ENCODE measurements at regions not wholly inside any gene's neighbourhood (a gene's known extent, or its start where the extent isn't known, plus 50 kb on each side); places are given as distances from the start of the nearest gene placed in this dataset.

DNA sequence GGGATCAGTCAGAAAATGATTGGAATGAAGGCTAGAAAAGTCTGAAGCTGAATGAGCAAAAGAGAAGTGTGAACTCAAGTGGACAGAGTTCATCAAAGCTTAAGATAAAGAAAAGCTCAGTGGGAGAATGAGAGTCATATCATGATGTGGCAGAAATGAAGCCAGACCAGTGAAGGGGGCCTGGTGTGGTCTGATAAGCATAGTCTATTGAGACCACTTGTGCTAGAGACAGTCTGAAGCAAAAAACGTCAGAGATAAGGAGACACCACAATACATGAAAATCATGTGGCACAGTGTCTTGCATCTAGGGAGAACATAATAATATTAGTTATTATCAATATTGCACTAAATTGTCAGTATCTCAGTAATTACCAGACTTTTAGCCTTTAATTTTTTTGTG lies 601.5 kb downstream of the UTRN start:
- DNase-seq (ENCODE audit: low spot score in 2 of 2) (no peak), FAIRE-seq (no peak)

GRCh38 chr6:144888621-144889020 lies 603.5 kb downstream of the UTRN start:
- FAIRE-seq (no peak), DNase-seq (ENCODE audit: low spot score in 2 of 2) (no peak)

DNA sequence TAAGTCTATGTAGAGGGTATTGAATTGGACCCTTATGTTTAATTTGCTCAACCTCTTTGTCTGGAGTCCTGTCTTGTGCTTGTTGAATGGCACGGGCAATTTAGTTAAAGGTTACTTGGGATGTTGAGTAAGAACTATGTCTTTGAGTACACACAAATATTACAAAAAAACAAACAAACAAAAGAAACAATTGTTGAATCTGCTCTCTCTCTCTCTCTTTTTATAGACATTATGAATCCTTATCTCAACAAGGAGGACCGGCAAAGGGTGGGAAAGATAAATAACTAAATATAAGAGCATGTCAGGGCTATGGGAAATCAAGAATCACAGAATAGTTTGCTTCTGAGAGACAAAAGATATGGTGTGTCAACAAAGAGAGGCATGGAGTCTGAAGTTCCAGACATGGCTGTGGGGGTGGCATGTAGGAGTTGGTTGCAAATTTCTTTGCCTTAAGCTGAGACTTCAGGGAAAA lies 608.6 kb downstream of the UTRN start:
- DNase-seq (ENCODE audit: low spot score in 2 of 2) (no peak), FAIRE-seq (no peak)

DNA sequence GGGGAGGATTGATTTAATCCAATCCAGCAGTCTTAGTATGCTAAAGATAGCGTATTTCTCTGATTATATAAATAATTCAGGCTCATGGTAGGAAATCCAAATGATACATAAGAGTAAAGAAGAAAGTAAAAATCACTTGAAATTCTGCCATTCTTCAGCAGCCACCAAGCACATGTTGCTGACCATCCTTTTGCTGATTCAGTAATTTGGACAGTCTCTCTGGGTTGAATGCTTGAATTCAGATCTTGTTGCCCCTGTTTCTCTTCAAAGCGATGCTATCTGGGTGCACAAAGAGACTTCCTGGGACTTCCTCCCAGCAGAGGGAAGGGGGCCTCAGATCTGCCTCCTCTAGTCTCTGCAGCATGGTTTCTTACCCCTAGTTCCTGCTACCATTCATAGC lies 609.1 kb downstream of the UTRN start:
- no peak for FAIRE-seq
- DNase-seq (ENCODE audit: low spot score in 2 of 2): no peak

DNA sequence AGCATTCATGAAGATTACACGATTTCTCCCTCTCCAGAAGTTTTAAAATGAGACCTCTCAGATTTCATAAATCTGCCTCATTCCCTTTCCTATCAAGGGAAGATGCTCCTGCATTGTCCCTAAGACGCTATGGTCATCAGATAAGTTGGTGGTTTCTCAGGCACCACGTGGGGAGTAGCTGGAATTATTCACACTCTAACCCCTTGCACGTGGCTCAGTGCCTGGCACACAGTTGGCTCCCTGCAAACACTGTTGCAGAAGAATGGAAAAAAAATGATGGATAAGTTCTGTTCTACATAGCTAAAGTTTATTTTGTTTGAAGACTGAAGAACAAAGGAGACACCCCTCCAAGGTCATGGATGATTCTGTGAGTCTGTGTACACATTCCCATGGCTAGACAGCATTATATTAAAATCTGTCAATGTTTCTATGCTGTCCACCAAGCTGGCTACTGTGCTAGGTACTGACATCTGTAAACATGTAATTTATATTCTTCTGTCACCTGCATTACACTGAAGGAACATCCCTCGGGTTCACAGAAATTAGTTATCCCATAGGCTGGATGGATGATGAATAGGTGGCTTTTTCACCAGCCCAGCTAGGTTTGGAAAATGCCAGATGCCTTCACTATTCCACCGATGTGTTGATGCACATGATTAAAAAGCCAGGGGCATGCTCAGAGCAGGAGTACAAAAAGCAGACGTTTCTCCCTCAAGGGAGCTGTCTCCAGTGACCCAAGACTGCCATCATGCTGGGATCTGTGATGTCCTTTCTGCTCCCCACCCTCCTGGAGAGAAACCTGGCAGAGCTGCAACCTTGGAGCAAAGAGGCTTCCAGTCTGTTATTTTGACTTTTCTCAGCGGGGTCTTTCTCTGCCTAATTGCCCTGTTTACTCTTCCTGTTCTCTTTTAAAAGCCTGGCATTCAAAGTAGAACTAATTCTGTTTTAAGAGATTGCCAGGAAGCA lies 610.5 kb downstream of the UTRN start:
- DNase-seq (ENCODE audit: low spot score in 2 of 2) (no peak), FAIRE-seq (no peak)

GRCh38 chr6:144896289-144896688 lies 611.2 kb downstream of the UTRN start:
- DNase-seq (ENCODE audit: low spot score in 2 of 2) (no peak), FAIRE-seq (no peak)

DNA sequence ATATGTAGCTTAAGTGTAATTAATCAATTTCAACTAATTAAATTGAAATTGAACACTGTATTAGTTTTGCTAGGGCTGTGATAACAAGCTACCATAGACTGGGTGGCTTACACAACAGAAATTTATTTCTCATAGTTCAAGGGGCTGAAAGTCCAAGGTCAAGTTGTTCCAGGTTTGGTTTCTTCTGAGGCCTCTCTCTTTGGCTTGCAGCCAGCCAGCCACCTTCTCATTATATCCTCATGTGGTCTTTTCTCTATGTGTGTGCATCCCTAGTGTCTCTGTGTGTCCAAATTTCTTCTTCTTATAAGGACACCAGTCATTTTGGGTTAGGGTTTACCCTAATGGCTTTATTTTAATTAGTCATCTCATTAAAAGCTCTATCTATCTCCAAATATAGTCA lies 611.7 kb downstream of the UTRN start:
- FAIRE-seq (no peak), DNase-seq (ENCODE audit: low spot score in 2 of 2) (no peak)

DNA sequence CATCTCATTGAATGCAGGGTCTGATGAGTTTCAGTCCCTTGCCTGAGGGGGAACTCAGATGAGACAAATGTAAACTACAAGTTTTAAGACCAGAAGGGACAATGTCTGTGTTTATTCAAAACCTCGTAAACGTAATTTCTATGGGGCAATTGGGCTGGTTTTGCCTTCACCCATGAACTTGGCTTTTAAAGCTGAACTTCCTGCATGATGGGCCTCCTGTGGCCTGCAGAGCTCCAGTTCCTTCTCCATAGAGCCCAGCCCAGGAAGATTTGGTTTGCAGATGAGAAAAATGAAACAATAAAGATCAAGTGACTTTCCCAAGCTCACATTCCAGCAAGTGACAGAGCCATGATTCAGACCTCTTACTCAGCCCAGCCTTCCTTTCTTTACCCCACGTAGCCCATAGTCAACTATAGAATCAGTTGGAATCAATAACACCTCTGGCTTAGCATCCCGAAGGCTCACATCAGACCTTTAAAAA lies 612.3 kb downstream of the UTRN start:
- FAIRE-seq (no peak), DNase-seq (ENCODE audit: low spot score in 2 of 2) (no peak)

DNA sequence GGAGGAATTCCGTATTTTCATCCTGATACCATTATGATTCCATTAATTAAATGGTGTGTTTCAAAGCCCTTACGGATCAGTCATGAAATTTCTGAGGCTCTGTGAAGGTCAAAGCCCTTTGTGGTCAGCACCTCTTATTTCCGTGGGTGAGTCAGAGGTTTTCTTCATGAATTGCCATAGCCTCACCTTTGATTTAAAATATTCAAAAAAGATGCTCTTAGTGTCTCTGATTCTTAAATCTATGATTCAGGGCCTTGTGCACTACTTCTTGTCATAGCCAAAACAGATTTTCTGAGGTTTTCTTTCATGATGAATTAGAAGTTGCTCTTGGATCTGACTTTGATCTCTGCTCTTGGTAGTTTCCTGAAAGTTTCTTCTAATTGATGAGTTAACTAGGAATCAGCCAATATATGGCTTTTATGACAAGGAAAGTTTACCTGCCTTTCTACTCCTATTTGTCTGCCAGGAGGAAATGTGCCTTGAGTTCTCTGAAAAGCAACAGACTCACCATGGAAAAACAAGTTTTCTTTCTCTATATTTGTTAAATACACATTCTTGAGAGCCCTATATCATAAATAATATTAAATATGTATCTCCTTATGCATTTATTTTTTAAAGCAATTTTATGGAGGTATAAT lies 613.0 kb downstream of the UTRN start:
- DNase-seq (ENCODE audit: low spot score in 2 of 2): no peak
- no peak for FAIRE-seq

DNA sequence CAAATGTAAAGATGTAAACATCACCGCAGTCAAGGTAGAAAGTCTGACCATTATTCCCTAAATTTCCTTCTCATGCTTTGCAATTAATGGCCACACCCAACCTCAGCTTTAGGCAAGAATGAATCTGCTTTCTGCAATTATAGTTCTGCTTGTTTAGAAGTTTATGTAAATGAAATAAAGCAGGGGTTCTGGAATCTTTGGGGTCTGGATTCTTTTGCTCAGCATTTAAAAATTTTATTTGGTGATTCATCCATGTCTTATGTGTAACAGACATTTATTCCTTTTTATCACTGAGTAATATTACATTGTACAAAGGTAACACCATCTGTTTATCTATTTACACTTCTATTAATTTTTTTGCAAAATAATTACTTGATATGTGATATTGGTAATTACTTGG lies 613.6 kb downstream of the UTRN start:
- FAIRE-seq: no peak

DNA sequence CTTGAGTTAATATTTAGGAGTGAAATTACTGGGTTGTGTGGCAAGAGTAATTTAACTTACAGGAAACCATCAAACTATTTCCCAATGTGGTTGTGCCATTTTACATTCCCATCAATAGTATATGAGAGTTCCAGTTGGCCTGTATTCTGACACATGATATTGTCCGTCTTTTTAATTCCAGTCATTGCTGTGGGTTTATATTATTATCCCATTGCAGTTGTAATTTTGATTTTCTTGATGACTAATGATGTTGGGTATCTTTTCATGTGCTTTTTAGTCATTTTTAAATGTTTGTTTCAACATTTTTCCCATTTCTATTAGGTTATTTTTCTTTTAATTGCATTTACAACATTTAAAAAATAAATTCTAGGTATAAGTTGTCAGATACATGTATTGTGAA lies 614.0 kb downstream of the UTRN start:
- no peak for DNase-seq (ENCODE audit: low spot score in 2 of 2)
- FAIRE-seq: no peak

More for the DNA sequence above, 613.6 kb downstream of the UTRN start:
- no peak for DNase-seq (ENCODE audit: low spot score in 2 of 2)

DNA sequence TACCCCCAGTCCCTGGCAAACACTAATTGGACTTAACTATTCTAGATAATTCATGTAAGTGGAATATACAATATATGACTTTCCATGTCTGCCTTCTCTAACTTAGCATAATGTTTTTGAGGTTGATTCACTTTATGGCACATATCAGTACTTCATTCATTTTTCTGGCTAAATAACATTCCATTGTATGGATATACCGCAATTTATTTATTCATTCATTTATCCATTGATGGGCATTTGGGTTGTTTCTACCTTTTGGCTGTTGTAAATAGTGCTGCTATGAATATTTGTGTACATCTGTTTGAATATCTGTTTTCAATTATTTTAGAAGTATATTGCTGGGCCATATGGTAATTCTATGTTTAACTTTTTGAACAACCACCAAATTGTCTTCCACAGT lies 616.3 kb downstream of the UTRN start:
- no peak for FAIRE-seq
- DNase-seq (ENCODE audit: low spot score in 2 of 2): no peak

DNA sequence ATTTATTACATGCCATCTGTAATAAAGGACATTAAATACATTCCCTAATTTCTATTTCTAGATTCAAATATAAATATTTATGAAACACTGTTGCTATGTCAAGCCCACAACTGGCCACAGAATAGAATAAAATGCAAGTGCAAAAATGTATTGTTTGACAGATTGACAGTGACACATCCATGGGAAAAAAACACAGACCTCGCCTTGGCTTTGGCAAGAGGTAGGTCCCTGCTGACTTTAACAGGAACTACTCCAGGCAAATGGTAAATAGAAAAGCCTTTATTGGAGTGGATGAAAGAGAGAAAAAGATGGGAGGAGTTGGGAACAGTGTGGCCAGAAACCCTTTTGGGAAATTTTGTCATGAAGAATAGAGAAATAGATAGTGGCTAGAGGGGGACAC lies 622.9 kb downstream of the UTRN start:
- DNase-seq (ENCODE audit: low spot score in 2 of 2): no peak
- FAIRE-seq: no peak

DNA sequence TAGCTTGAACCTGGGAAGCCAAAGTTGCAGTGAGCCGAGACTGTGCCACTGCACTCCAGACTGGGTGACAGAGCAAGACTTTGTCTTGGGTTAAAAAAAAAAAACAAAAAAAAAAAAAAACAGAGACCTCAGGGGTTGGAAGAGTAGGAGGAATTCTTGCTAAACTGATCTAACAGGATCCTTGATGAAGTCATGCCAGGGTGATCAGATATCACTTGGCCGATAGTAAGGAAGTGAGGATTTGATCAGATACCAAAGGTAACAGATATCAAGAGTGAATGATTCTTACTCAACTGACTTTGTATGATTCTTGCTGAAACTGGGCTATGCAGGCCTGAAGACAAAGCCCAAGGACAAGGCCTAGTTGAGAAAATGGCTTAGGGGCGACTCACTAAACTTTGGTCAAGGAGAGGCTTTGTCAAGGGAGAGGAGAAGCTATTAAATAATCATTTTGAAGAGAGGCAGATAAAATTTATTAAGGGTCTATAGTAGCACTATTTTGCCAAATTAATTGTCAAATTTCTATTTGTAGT lies 624.7 kb downstream of the UTRN start:
- no peak for FAIRE-seq
- no peak for DNase-seq (ENCODE audit: low spot score in 2 of 2)

DNA sequence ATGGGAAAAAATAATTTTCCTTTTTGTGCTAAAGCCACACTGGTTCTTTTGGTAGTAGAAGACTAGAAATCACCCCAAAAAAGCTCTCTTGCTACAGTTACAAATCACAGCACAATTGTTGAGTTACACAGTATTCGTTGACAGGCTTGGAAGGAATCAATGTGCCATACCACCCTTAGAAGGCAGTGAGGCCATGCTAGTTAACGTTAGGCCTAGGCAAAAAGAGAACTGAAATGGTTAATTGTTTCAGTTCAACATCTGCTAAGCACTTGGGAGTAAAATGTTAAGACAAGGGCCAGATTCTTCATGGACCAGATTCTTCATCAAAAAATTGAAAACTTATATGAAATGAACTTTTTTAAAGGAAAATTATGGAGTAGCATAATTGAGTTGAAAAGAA lies 626.2 kb downstream of the UTRN start:
- no peak for DNase-seq (ENCODE audit: low spot score in 2 of 2)
- FAIRE-seq: no peak

GRCh38 chr6:144912474-144912873 lies 627.3 kb downstream of the UTRN start:
- FAIRE-seq (no peak), DNase-seq (ENCODE audit: low spot score in 2 of 2) (no peak)

- no peak for DNase-seq (ENCODE audit: low spot score in 2 of 2)
- FAIRE-seq: no peak
These were observed 632.9 kb downstream of the UTRN start for GRCh38 chr6:144918073-144918472.

- FAIRE-seq: no peak
- no peak for DNase-seq (ENCODE audit: low spot score in 2 of 2)
These were observed 634.4 kb downstream of the UTRN start for GRCh38 chr6:144919560-144919959.

DNA sequence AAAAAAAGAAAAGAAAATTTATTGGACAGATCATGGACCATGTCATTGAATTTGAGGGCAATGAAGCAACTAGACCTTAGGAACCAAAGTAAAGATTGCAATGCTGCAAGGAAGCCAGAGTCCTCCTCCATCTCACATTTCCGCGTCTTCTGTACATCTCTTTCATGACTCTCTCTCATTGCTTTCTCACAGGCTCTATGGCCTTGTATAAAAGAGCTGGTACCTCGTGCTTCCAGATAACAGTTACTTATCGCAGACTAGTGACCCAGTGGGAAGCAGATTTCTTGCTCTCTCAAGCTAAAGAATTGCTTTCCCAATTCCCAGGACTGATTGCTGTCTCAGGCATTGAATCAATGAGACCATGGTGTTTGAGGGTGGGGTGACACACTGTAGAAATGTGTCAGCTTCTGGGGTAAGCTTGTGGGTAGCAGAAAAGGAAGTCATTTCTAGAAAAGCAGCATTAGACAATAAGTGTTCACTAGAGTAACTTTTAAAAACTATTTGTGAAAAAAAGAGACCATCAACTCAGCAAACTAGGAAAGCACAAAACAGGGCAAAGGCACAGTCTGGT lies 635.3 kb downstream of the UTRN start:
- DNase-seq (ENCODE audit: low spot score in 2 of 2) (no peak), FAIRE-seq (no peak)

GRCh38 chr6:144921206-144921975 lies 636.3 kb downstream of the UTRN start:
- no peak for FAIRE-seq
- DNase-seq (ENCODE audit: low spot score in 2 of 2): no peak
